Thoracic aorta (tissue), 2 donors: ENCODE measurements at regions not wholly inside any gene's neighbourhood (a gene's known extent, or its start where the extent isn't known, plus 50 kb on each side); places are given as distances from the start of the nearest gene placed in this dataset.

Source experiments
- ATAC-seq: fragments of 150-250 bp; one replicate; pipeline ENCODE4 v1.8.0; 2017; ENCODE audit warnings: low read depth; ENCODE audit not compliant: insufficient number of reproducible peaks, low FRiP score
- DNase-seq: peaks from one replicate; pipeline ENCODE4 v3.0.0-alpha.2; 2020; ENCODE audit warnings: low spot score
- H3K27ac ChIP-seq, 2 donors: fragments of 200-600 bp; sonication (generic); 1 replicate in 1 of 2; 2 replicates in 1 of 2; pipeline ENCODE4 v1.5.1; 2016; ENCODE audit warnings: mild to moderate bottlenecking in 2 of 2, moderate library complexity in 2 of 2
- H3K27me3 ChIP-seq: fragments of 200-600 bp; sonication (generic); replicated peaks from 2 replicates; pipeline ENCODE4 v1.6.0; 2016; ENCODE audit warnings: mild to moderate bottlenecking; ENCODE audit not compliant: insufficient read depth
- H3K36me3 ChIP-seq: fragments of 200-600 bp; sonication (generic); one replicate; pipeline ENCODE4 v1.5.1; 2016
- H3K4me1 ChIP-seq, 2 donors: fragments of 200-600 bp; sonication (generic); 1 replicate in 1 of 2; 2 replicates in 1 of 2; pipeline versions ENCODE4 v1.5.1 to v1.6.0; 2016; ENCODE audit warnings: low read depth in 2 of 2, mild to moderate bottlenecking in 1 of 2; ENCODE audit not compliant: control insufficient read depth in 1 of 2
- H3K4me3 ChIP-seq: fragments of 200-600 bp; sonication (generic); 2 replicates; pipeline ENCODE4 v1.5.1; 2016; ENCODE audit warnings: mild to moderate bottlenecking
- H3K9me3 ChIP-seq: fragments of 200-600 bp; sonication (generic); 2 replicates; pipeline ENCODE4 v1.5.1; 2016
- TF ChIP-seq, protein P1 (sequence below): fragments of 200-600 bp; sonication (generic); IDR thresholded peaks from one replicate; pipeline ENCODE4 v1.5.1; 2019; ENCODE audit warnings: antibody characterized with exemption

DNA sequence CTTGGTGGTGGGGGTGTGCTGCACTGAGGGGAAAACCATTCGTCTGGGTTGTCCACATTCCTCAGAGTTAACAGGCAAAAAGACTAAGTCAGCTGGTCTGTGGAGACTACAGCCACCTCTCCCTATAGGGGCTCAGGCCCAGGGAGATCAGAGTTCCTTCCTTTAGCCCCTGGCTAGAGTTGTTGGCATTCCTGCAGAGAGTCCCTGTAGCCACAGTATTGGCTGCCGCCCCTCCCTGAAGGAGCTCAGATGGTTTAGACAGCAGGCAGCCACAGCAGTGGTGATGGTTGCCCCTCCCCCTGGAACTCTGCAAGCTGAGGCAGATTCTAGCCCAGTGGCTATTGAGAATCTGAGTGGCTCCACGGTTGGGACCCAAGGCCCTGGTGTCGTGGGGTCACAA lies 1072.5 kb upstream of the ATXN7L3B start:
- H3K27ac ChIP-seq, result no peak overlapping the region
- H3K27me3 ChIP-seq, result no peaks in the 10 kb centered on the region
- ATAC-seq (no peak), DNase-seq (no peak)
- H3K9me3 ChIP-seq, result no peaks in the 10 kb centered on the region
- TF ChIP-seq, protein P1, sequence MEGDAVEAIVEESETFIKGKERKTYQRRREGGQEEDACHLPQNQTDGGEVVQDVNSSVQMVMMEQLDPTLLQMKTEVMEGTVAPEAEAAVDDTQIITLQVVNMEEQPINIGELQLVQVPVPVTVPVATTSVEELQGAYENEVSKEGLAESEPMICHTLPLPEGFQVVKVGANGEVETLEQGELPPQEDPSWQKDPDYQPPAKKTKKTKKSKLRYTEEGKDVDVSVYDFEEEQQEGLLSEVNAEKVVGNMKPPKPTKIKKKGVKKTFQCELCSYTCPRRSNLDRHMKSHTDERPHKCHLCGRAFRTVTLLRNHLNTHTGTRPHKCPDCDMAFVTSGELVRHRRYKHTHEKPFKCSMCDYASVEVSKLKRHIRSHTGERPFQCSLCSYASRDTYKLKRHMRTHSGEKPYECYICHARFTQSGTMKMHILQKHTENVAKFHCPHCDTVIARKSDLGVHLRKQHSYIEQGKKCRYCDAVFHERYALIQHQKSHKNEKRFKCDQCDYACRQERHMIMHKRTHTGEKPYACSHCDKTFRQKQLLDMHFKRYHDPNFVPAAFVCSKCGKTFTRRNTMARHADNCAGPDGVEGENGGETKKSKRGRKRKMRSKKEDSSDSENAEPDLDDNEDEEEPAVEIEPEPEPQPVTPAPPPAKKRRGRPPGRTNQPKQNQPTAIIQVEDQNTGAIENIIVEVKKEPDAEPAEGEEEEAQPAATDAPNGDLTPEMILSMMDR, result no peak
- no peak overlapping the region for H3K4me3 ChIP-seq
- H3K36me3 ChIP-seq, result no peaks in the 10 kb centered on the region
- H3K4me1 ChIP-seq, result no peaks in the 10 kb centered on the region

DNA sequence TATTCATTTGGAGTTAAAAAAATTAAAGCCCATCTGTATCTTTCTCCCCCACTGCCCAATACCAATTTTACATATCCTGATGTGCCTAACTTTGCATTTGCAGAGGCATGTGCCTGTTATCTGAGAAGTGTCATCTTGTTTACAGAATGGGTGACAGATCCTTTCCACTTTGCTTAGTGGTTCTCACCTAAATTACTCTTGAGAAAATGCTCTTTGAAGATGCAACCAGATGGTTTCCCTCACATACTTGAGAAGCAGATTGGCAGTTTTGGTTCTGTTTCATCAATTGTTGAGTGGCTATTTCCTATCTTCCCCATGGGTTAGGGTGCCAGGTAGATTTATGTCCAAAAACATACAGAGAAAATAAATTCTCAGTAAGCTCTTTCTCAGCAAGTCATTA lies 1051.4 kb upstream of the ATXN7L3B start:
- DNase-seq (no peak), ATAC-seq (no peak)
- Histone ChIP-seq H3K4me3 (no peak overlapping the region), H3K27me3 (no peaks in the 10 kb centered on the region), H3K9me3 (peaks cover 3% of the 10 kb centered on the region), H3K4me1 (no peaks in the 10 kb centered on the region), H3K27ac (no peak overlapping the region), H3K36me3 (no peaks in the 10 kb centered on the region)
- TF ChIP-seq, protein P1, result no peak

- DNase-seq (no peak), ATAC-seq (no peak)
- Histone ChIP-seq H3K9me3 (no peaks in the 10 kb centered on the region), H3K4me1 (no peaks in the 10 kb centered on the region), H3K36me3 (no peaks in the 10 kb centered on the region), H3K27ac (no peak overlapping the region), H3K27me3 (no peaks in the 10 kb centered on the region), H3K4me3 (no peak overlapping the region)
- TF ChIP-seq, protein P1, result no peak
Observed at GRCh38 chr12:73506611-73507010, 1031.0 kb upstream of the ATXN7L3B start.

DNA sequence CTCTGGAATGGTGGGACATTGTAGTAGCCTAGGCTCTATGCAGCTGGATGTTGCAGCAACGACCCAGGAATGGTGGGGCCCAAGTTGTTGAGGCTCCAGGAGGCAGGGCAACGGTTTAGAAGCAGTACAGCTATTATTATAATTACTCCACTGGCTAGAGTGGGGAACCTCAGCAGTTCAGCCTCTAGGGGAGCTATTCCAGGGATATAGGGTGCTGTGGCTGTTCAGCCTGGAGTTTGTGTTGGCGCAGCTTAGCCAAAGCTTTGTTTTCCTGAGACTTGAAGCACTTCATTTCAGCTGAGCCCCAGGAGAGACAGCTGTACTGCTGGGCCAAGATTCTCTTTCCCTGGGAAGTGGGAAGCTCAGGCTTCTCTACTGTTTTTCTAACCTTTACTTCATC lies 1023.0 kb upstream of the ATXN7L3B start:
- H3K36me3 ChIP-seq, result no peaks in the 10 kb centered on the region
- no peak for DNase-seq

GRCh38 chr12:73517859-73518258 lies 1019.8 kb upstream of the ATXN7L3B start:
- TF ChIP-seq, protein P1, result no peak
- no peak overlapping the region for H3K27ac ChIP-seq
- no peak overlapping the region for H3K4me3 ChIP-seq
- peaks cover 6% of the 10 kb centered on the region for H3K9me3 ChIP-seq
- H3K27me3 ChIP-seq, result no peaks in the 10 kb centered on the region
- ATAC-seq (no peak), DNase-seq (no peak)
- no peaks in the 10 kb centered on the region for H3K36me3 ChIP-seq
- no peaks in the 10 kb centered on the region for H3K4me1 ChIP-seq

More for the DNA sequence above, 1023.0 kb upstream of the ATXN7L3B start:
- Histone ChIP-seq H3K4me1 (no peaks in the 10 kb centered on the region), H3K4me3 (no peak overlapping the region), H3K9me3 (no peaks in the 10 kb centered on the region), H3K27ac (no peak overlapping the region), H3K27me3 (no peaks in the 10 kb centered on the region)
- no peak for ATAC-seq
- TF ChIP-seq, protein P1, result no peak
